CD4-positive, alpha-beta T cell treated with Interleukin-6 at 100 ng/mL for 8 hours (primary cell): ENCODE measurements at regions not wholly inside any gene's neighbourhood (a gene's known extent, or its start where the extent isn't known, plus 50 kb on each side); places are given as distances from the start of the nearest gene placed in this dataset.
"Not testable (repeated sequence)": the region's sequence is repeated elsewhere in the genome, so short reads cannot be mapped to it uniquely, and the experiment has no call there.

Source experiments
- DNase-seq: peaks from one replicate; pipeline ENCODE4 v3.0.0-alpha.2; 2020; ENCODE audit warnings: mixed read lengths, low spot score

DNA sequence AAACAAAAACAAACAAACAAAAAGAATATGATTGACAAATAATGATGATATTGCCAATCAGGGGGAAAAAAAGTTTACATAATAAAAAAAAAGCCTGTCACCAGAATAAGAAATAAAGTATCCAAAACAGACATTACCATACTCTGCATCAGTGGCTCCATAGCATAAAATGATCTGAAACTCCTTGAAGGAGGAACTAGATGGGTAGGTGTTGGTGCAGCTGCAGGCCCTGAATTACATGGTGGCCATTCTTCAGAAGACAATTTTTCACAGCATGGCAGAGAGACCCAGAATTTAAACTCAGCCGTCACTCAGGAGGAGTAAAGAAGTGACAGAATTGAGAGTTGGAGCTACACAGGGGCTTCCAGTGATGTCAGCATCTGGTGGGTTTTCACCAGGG lies 60.2 kb downstream of the GLUL start:
- DNase-seq: no peak

DNA sequence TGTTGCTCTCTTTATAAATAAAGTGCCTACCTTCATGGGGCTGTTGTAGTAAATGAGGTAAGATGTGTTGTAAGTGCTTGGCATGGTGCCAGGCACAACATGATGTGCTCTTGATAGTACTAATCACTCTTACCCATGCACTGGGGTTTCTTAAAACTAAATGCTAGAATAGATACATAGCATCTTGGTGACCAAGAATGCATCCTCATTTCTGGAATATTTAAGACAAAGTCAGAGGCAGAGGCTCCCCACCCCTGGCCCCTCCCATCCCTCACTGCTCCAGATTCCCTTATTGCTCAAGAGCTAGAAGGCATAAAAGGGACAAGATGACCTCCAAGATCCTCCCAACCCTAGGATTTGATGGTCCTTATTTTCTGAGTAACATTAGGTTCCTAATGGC lies 61.3 kb downstream of the GLUL start:
- no peak for DNase-seq

DNA sequence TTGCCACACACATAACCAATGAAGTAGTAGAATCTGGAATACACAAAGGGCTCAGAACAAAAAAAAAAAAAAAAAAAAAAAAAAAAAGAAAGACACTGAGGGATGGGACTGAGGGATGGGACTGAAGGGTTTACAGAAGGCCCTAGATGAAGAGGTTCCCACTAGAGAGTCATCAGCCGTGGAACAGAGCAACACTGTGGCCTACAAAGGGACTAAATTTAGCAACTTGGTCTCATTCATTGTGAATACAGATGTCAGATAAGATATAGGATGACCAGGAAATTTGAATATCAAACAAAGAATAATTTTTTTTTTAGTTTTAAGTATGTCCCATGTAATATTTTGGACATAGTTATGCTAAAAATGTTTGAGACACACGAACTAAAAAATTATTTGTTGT lies 62.1 kb downstream of the GLUL start:
- no peak for DNase-seq

DNA sequence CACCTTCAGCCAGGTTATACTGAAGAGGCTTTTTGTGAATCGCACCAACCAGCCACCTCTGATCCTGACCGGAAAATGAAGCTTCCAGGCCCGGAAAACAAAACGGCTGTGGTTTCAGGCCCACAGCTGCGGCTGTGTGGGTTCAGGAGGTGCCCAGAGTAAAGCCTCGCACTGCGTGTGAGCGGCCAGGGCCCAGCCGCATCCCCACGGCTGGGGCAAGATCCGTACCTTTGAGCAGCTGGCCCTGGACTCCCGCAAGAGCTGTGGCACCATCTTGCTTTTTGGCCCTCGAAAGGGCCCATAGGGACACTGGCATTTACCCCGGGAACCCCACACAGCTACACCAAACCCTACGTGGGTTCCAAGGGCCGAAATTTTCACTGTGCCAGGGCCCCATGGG lies 63.0 kb downstream of the GLUL start:
- DNase-seq: no peak

DNA sequence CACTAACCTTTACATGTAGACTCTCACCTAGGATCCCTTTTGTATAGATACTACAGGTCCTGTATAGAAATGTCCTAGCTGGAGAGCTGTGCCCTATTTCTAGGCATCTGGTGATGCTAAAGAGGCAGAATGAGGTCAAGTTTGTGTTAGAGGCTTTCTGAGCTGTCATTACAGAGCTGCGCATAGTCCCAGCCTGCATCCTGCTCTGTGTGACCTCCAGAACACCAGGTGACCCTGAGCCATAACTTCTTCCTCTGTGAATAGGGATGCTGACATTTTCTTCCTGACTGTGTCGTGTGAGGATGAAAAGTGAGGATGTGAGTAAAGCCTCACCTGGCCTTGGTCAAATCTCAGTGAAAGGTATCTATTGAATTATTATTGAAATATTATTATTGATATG lies 66.3 kb downstream of the GLUL start:
- DNase-seq: no peak

DNA sequence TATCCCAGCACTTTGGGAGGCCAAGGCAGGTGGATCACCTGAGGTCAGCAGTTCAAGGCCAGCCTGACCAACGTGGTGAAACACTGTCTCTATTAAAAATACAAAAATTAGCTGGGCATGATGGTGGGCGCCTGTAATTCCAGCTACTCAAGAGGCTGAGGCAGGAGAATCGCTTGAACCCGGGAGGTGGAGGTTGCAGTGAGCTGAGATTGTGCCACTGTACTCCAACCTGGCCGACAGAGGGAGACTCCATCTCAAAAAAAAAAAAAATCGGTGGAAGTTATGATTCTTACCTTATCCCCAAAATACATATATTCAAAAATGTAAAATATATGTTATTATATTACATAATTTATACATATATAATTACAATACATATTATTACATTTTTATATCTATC lies 70.1 kb downstream of the GLUL start:
- not testable (repeated sequence) for DNase-seq

DNA sequence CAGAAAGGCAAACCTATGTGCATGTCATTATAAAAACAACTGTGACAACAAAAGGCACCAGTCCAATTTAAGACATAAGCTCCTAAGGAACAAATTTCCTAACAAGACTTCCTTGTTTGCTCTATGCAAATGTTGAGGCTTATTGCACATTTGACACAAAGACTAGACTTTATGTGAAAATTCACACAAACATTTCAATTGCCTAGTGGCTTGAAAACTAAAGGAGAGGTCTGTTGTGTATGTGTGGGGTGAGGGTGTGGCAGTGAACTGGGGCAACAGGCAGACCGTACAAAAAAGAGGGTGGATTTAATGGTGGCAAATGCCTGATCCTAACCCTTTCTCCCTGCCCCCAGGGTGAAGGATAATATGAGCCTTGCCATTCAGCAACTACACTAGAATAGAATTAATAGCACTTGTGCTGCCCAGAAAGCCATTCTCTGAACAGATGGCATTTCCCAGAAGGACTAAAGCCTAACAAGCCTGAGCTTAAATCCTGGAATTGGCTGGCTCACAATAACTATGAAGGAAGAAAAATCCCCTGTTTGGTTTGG lies 73.9 kb downstream of the GLUL start:
- DNase-seq: no peak

DNA sequence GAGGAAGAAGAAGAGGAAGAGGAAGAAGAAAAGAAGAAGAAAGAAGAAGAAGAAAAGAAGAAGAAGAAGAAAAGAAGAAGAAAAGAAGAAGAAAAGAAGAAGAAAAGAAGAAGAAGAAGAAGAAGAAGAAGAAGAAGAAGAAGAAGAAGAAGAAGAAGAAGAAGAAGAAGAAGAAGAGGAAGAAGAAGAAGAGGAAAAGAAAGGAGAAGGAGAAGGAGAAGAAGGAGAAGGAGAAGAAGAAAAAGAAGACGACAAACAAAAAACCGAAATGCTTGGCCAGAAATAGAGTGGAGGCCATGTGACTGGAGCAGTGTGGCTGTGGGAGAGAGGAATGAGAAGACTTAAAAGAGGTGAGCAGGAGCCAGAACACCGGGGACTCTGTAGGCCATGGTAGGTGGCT lies 75.1 kb downstream of the GLUL start:
- not testable (repeated sequence) for DNase-seq

DNA sequence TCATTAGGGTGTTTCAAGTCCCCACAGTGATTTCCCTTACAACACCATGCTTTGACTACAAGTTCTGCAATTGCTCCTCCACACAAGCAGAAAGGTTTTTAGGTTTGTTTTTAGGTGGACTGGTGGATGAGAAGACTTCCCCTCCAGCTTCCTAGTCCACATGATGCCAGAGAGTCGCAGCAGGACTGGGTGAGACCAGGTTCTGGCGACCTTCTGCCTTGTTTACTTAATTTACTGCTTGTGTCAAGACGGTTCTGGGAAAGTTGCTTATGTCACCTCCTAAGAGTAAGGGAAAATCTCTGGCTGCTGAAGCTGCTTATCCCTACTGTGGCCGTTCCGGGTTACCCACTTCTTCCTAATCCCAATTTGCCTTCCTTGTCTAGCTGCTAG lies 76.4 kb downstream of the GLUL start:
- DNase-seq: no peak

DNA sequence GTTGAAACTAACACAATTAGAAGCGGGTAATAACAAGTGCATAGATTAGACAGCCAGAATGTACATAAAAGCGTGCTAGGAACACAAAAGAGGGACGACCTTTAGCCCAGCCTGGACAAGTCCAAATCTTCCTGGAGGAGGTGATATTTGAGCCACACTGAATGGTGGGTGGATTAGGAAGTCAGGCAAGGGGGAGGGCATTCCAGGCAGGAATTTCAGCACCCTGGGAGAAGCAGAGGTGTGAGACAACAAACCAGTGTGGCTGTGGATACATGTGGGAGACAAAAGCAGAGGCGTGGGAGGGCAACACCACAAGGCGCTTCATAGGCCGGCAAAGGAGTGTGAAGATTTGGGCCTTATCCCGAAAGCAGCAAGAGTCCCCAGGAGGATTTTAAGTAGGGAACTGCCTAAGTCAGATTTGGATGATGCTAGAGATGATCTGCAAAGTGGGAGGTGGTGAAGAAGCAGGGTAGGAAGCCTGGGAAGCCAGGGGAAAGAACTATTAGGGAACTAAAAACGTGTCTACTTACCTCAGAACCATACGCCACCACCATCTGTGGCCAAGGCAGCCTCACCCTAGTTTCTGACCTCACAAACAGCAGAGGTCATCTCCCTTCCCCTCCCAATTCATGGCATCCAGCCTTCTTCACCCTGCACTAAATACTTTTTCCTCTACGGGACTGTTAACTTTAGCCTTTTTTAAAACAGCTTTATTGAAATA lies 81.8 kb downstream of the GLUL start:
- no peak for DNase-seq

DNA sequence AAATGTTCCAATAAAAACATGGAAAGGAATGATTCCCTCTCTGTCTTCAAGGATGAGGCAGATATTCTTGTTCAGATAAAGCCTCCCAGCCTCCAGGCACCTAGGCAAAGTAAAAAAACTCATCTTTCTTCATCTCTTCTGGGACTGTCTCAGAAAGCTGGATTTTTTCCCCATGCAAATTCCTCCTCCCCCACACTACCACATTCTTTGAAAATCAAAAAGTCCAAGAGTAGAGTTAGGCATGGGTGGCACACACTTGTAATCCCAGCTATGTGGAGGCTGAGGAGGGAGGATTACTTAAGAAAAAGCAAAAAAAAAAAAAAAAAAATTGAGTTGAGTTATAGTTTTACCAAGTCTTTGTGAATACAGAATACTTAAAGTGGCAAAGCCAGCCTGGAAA lies 82.8 kb downstream of the GLUL start:
- DNase-seq: no peak

DNA sequence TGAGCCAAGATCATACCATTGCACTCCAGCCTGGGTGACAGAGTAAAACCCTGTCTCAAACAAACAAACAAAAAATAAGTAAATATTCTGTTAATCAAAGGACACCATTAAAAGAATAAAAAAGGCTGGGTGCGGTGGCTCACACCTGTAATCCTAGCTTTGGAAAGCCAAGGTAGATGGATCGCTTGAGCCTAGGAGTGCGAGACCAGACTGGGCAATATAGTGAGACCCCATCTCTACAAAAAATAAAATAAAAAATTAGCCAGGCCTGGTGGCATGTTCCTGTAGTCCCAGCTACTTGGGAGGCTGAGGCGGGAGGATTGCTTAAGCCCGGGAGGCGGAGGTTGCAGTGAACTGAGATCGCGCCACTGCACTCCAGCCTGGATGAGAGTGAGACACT lies 84.1 kb downstream of the GLUL start:
- not testable (repeated sequence) for DNase-seq

DNA sequence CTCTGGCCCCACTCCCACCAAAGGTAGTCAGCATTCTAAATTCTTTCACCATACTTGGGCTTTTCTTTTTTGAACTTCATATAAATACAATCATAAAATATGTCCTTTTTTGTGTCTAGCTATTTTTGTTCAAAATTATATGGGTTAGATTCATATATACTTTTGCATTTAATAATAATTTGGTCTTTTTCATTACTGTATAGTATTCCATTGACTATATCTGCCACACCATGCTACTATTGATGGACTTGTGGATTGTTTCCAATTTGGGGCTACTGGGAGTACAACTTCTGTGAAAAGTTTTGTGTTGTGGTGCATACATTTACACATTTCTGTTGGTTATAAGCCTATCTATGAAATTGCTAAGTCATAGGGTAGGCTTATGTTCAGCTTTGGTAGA lies 85.7 kb downstream of the GLUL start:
- no peak for DNase-seq

DNA sequence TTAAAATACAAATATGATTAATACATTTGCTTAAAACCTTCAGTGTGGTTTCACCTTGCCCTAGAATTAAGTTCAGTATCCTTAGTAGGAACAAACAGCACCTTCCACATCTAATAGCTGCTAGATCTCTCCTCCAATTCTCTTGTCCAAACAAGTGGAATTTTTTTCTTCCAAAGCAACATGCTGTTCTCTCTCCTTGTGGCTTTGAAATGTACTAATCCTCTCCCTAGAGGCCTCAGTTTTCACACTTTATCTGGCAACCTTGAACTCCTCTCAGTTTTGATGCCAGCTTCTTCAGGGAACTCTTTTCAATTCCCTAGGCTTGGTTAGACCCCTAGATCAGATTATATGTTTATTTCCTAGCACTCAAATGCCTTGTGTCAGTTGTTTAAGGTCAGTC lies 87.0 kb downstream of the GLUL start:
- no peak for DNase-seq

DNA sequence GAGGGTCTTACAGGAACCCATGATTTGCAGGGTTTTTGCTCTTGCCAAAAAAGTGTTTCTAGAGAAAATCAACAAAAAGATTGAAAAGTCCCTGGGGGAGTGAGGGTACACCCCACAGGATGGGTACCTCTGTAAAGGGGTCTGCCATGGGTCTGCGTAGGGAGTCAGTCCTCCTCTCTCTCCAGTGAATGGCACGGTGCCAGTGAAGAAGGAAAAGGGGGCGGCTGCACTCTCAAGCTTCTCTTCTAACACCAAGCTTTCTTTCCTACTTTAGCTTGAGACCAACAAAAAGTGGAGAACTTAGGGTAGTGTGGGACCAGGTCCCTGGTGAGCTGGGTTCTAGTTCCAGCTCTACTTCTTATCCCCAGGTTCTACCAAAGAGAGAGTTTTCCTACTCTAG lies 87.4 kb downstream of the GLUL start:
- no peak for DNase-seq

DNA sequence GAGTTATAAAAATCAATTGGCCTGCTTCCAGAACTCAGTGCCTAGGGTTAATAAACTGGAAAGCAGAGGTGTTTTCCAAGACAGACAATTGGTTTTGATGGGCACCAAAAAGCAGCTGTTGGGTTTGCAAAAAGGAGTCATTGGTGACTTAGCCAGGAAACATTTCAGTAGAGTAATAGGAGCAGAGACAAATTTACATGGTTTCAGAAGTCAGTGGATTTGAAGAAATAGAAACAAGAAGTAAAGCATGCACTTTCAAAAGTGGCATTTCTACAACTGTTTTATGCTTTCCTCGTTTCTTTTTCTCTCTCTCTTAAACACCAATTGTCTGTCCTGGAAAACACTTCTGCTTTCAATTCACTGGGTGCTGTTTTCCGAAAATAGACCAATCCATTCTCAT lies 87.8 kb downstream of the GLUL start:
- DNase-seq: no peak

DNA sequence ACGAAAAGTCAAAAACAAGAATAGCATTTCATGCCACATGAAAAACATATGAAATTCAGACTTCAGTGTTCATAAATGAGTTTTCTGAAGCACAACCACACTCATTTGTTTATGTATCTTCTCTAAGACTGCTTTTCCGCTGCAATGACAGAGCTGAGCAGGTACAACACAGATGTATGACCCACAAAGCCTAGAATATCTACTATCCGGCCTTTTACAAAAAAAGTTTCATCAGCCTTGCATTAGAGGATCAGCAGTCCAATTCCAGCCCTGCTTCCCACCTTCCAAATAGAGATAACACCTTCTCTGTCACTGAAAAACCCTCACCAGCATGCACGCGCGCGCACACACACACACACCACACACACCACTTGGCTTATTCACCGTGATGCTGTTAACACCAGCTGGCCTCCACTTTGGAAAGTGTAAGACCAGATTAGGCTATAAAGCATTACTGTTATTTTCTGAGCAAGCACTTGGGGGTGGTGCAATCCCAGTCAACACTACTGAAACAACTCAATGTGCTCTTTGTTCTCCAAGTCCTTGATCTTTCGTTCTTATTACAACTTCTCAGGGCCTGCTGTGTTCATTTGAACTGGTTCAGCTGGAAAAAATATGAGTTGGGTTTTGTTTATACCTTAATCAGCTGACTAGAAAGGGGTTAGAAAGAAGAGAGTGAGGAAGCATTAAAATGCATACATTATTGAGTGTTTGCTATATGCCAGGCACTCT lies 90.0 kb downstream of the GLUL start:
- DNase-seq: no peak

DNA sequence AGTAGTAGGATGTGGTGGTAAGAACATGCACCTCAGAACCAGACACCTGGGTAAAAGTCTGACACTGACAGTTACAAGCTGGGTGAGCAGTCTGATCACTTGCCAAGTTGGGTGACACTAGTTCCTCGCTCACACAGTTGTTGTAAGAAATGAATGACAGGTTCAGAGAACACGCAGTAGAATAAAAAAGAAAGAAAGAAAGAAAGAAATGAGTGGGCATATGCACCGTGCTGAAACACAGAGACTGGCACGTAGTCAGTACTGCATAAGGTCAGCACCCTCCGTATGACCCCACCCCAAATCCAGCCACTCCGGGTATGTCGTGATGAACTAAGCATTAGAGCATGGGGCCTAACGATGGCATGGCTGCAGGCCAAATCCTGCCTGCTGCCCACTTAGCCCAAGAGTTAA lies 90.6 kb downstream of the GLUL start:
- DNase-seq: peak; percentile 3

DNA sequence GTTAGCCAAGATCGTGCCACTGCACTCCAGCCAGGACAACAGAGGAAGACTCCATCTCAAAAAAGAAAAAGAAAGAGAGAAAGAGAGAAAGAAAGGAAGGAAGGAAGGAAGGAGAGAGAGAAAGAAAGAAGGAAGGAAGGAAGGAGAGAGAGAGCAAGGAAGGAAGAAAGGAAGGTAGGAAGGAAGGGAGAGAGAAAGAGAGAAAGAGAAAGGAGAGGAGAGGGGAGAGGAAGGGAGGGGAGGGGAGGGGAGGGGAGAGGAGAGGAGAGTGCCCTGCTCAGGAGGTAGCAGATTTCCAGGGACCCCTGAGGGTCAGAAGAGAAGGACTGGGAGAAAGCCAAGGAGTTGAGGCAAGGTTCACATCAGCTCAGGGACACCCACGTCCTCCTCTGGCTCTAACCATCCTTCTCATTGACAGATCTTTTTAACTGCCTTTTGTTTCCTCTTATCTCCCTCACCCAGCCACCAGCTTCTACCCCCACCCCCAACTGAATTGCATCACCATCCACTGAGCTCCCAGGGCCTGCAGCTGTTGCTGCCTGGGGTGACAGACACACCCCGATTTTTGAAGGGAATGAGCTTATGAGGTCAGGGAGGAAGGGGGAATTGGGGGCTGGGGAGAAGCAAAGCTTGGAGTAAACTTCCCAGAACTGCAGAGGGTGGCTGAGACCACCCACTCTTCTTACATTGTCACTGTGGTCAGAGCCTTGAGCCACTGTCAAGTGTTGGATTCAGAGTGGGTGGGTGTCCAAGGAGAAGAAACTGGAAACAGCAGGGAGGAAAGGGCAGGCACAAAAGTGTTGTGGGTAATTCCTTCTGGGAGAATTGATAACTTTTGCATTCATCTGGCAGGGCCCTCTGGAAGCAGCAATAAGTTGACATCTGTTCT lies 91.6 kb downstream of the GLUL start:
- no peak for DNase-seq

DNA sequence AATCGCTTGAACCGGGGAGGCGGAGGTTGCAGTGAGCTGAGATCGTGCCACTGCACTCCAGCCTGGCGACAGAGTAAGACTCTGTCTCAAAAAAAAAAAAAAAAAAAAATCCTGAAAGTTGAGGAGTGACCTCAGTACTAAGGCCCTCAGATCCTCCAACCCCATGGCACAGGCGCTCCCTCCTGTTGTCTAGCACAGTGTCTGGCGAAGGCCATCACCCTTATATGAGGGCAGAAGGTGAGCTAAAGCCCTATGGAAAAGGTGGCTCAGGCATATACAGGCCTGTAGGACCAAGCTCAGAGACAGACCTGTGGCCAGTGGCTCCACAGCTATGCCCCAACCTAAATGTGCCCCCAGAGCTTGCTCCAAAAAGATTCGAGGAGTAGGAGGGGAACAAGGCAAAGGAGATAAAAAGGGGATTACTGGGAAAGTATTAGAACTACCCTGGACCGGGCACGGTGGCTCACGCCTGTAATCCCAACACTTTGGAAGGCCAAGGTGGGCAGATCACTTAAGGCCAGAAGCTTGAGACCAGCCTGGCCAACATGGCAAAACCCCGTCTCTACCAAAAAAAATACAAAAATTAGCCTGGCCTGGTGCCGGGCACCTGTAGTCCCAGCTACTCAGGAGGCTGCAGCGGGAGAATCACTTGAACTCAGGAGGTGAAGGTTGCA lies 92.4 kb downstream of the GLUL start:
- not testable (repeated sequence) for DNase-seq

DNA sequence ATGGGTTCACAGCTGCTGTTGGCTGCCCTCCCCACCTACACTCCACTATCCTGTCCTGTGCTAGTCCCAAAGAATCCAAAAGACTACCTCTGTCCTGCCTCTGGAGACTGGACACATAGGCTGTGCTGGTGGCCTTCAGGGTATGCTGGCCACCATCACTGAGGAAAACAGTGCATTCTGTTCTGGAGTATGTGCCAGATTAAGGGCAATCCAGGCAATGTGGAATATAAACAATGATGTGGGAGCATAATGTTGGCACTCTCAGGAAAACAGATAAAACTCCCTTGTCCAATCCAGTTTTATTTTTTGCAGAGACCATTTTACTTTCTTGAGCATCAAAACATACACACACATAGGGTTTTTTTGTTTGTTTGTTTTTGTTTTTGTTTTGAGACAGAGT lies 94.3 kb downstream of the GLUL start:
- DNase-seq: no peak

DNA sequence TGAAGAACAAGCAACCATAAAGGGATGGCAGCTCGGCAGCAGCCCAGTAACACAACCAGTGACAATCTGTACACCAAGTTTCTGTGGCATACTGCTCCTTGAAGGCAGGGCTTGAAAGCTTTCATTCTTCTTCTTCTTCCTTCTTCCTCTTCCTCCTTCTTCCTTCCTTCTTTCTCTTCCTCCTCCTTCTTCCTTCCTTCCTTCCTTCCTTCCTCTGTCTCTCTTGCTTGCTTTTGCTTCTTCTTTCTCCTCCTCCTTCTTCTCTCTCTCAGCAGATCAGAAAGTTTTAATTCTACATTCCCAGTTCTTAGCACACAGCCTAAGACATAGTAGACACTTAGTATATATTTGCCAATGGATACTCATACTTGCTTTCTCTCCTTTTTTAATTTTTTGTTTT lies 95.9 kb downstream of the GLUL start:
- no peak for DNase-seq
